ENCODE measurements at regions not wholly inside any gene's neighbourhood (a gene's known extent, or its start where the extent isn't known, plus 50 kb on each side); places are given as distances from the start of the nearest gene placed in this dataset.
"Not testable (repeated sequence)": the region's sequence is repeated elsewhere in the genome, so short reads cannot be mapped to it uniquely, and the experiment has no call there.

GRCh38 chr2:180540761-180541160, 439.6 kb upstream of the UBE2E3 start:
- Mint-ChIP-seq H3K36me3 (no peaks in the 10 kb centered on the region), H3K4me3 (no peak overlapping the region), H3K9me3 (peaks cover 2 to 4% of the 10 kb centered on the region in 2 donors), H3K27me3 (ENCODE audit: low read depth in 2 of 2) (no peaks in the 10 kb centered on the region), H3K27ac (no peak overlapping the region), H3K4me1 (no peaks in the 10 kb centered on the region)
- intact Hi-C loops (cut with micrococcal nuclease), result no loop called here
- Histone ChIP-seq H3K27me3 (ENCODE audit: control insufficient read depth, insufficient read depth, low read length) (no peaks in the 10 kb centered on the region), H3K9me3 (ENCODE audit: control insufficient read depth, insufficient read depth, low read length) (no peaks in the 10 kb centered on the region), H3K36me3 (ENCODE audit: control insufficient read depth, insufficient read depth, low read length) (no peaks in the 10 kb centered on the region), H3K27ac (ENCODE audit: low read length) (no peak overlapping the region), H3K4me3 (ENCODE audit: low read length) (no peak overlapping the region), H3K4me1 (ENCODE audit: control insufficient read depth, insufficient read depth, low read length) (no peaks in the 10 kb centered on the region)
- DNase-seq (no peak), ATAC-seq (no peak)
- no peak for TF ChIP-seq CTCF (IDR thresholded peaks at IDR 0.05)
- WGBS (ENCODE audit: insufficient coverage), result 90% methylated on average over 8 of the region's 8 CpGs

- TF ChIP-seq CTCF (IDR thresholded peaks at IDR 0.05), result no peak
- Histone ChIP-seq H3K27me3 (ENCODE audit: control insufficient read depth, insufficient read depth, low read length) (no peaks in the 10 kb centered on the region), H3K4me1 (ENCODE audit: control insufficient read depth, insufficient read depth, low read length) (no peaks in the 10 kb centered on the region), H3K36me3 (ENCODE audit: control insufficient read depth, insufficient read depth, low read length) (no peaks in the 10 kb centered on the region), H3K4me3 (ENCODE audit: low read length) (no peak overlapping the region), H3K9me3 (ENCODE audit: control insufficient read depth, insufficient read depth, low read length) (no peaks in the 10 kb centered on the region), H3K27ac (ENCODE audit: low read length) (no peak overlapping the region)
- H3K9me3 Mint-ChIP-seq, result peaks cover 2 to 4% of the 10 kb centered on the region in 2 donors
- intact Hi-C loops (cut with micrococcal nuclease), result no loop called here
- no peaks in the 10 kb centered on the region for H3K27me3 Mint-ChIP-seq (ENCODE audit: low read depth in 2 of 2)
- no peak for ATAC-seq
- DNase-seq, result no peak
- no peaks in the 10 kb centered on the region for H3K4me1 Mint-ChIP-seq
- H3K4me3 Mint-ChIP-seq, result no peak overlapping the region
- H3K27ac Mint-ChIP-seq, result no peak overlapping the region
- no peaks in the 10 kb centered on the region for H3K36me3 Mint-ChIP-seq
These were observed 440.9 kb upstream of the UBE2E3 start for GRCh38 chr2:180539541-180539940.

- Histone ChIP-seq H3K4me3 (ENCODE audit: low read length) (no peak overlapping the region), H3K27ac (ENCODE audit: low read length) (no peak overlapping the region), H3K4me1 (ENCODE audit: control insufficient read depth, insufficient read depth, low read length) (no peaks in the 10 kb centered on the region), H3K9me3 (ENCODE audit: control insufficient read depth, insufficient read depth, low read length) (no peaks in the 10 kb centered on the region), H3K27me3 (ENCODE audit: control insufficient read depth, insufficient read depth, low read length) (no peaks in the 10 kb centered on the region), H3K36me3 (ENCODE audit: control insufficient read depth, insufficient read depth, low read length) (no peaks in the 10 kb centered on the region)
- Mint-ChIP-seq H3K27me3 (ENCODE audit: low read depth in 2 of 2) (no peaks in the 10 kb centered on the region), H3K9me3 (peaks cover 0 to 3% of the 10 kb centered on the region in 2 donors), H3K27ac (no peak overlapping the region), H3K4me3 (no peak overlapping the region), H3K4me1 (no peaks in the 10 kb centered on the region), H3K36me3 (no peaks in the 10 kb centered on the region)
- intact Hi-C loops (cut with micrococcal nuclease), result no loop called here
- WGBS (ENCODE audit: insufficient coverage), result 89% methylated on average over 1 of the region's 1 CpG
- no peak for TF ChIP-seq CTCF (IDR thresholded peaks at IDR 0.05)
- no peak for ATAC-seq
- no peak for DNase-seq
These were observed 445.1 kb upstream of the UBE2E3 start for GRCh38 chr2:180535289-180535688.

- DNase-seq; H3K9me3 ChIP-seq (ENCODE audit: control insufficient read depth, insufficient read depth, low read length); H3K27me3 ChIP-seq (ENCODE audit: control insufficient read depth, insufficient read depth, low read length); H3K4me3 ChIP-seq (ENCODE audit: low read length); H3K27me3 Mint-ChIP-seq (ENCODE audit: low read depth in 2 of 2); ATAC-seq; H3K9me3 Mint-ChIP-seq; intact Hi-C loops (cut with micrococcal nuclease); H3K27ac Mint-ChIP-seq; H3K36me3 Mint-ChIP-seq; H3K27ac ChIP-seq (ENCODE audit: low read length); H3K4me3 Mint-ChIP-seq; H3K4me1 Mint-ChIP-seq; H3K4me1 ChIP-seq (ENCODE audit: control insufficient read depth, insufficient read depth, low read length); H3K36me3 ChIP-seq (ENCODE audit: control insufficient read depth, insufficient read depth, low read length): not testable (repeated sequence)
- 96% methylated on average over 8 of the region's 8 CpGs for WGBS (ENCODE audit: insufficient coverage)
These were observed 448.6 kb upstream of the UBE2E3 start for GRCh38 chr2:180531787-180532186.

Measured in natural killer cell (primary cell).